ENCODE measurements at regions not wholly inside any gene's neighbourhood (a gene's known extent, or its start where the extent isn't known, plus 50 kb on each side); places are given as distances from the start of the nearest gene placed in this dataset.

DNA sequence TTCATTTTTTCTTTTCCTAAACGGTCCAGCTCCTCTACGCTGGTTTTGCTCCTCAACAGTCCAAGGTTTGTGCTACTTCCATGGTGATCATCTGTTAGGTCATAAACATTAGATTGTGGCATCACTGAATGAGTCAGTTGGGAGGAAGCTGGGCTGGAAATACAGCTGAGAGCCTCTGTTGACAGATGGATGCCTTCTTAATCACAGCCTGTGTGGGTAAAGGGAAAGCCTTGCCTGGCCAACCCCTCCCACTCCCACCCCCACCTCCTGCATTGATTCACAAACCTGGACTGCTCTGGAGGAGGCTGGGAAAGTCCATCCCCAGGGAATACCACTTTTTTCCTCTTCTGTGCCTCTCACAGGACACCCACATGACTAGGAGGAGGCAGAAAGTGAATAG is 180.6 kb upstream of the CCN2 start:
- H3K27ac ChIP-seq: peak overlapping the region; percentile 87 to 93 (median 88)
- ATAC-seq: peak; percentile 79
- no peak overlapping the region for H3K4me3 ChIP-seq
- H3K4me1 ChIP-seq: peaks cover 17 to 44% (median 35%) of the 10 kb centered on the region in 3 donors
- no peaks in the 10 kb centered on the region for H3K9me3 ChIP-seq
- H3K27me3 ChIP-seq: no peaks in the 10 kb centered on the region
- TF ChIP-seq, protein P1, sequence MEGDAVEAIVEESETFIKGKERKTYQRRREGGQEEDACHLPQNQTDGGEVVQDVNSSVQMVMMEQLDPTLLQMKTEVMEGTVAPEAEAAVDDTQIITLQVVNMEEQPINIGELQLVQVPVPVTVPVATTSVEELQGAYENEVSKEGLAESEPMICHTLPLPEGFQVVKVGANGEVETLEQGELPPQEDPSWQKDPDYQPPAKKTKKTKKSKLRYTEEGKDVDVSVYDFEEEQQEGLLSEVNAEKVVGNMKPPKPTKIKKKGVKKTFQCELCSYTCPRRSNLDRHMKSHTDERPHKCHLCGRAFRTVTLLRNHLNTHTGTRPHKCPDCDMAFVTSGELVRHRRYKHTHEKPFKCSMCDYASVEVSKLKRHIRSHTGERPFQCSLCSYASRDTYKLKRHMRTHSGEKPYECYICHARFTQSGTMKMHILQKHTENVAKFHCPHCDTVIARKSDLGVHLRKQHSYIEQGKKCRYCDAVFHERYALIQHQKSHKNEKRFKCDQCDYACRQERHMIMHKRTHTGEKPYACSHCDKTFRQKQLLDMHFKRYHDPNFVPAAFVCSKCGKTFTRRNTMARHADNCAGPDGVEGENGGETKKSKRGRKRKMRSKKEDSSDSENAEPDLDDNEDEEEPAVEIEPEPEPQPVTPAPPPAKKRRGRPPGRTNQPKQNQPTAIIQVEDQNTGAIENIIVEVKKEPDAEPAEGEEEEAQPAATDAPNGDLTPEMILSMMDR (IDR thresholded peaks at IDR 0.05): no peak
- TF ChIP-seq POLR2AphosphoS5 (IDR thresholded peaks at IDR 0.05) (peak; percentile 83), POLR2A (IDR thresholded peaks at IDR 0.05) (no peak), EP300 (IDR thresholded peaks at IDR 0.05) (no peak)
- WGBS, 2 donors (ENCODE audit: low coverage in 1 of 2): 0 to 9% methylated on average over 2 of the region's 2 CpGs
- H3K36me3 ChIP-seq: no peaks in the 10 kb centered on the region

DNA sequence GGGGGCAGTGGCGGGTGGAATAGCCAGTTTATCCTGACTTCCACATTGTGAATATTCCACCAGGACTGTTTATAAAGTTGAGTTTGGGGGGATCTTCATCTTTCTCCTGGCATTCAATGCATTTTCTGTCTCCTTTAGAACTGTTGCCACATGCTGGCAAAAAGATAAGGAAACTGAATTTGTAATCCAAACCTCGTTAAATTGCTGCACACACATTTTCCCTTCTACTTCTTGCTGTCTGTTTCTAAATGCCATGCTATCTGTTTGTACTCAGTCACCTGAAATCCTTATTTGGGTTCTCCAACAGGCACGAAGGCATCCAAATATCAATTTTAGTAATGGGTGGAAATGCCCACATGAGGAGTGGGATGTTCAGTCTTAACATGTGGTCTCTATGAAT is 180.2 kb upstream of the CCN2 start:
- WGBS, 2 donors (ENCODE audit: low coverage in 1 of 2): 32 to 41% methylated on average over 3 of the region's 3 CpGs
- H3K4me3 ChIP-seq: no peak overlapping the region
- H3K36me3 ChIP-seq: no peaks in the 10 kb centered on the region
- no peak for TF ChIP-seq POLR2AphosphoS5 (IDR thresholded peaks at IDR 0.05)
- no peak for TF ChIP-seq POLR2A (IDR thresholded peaks at IDR 0.05)
- TF ChIP-seq, protein P1 (IDR thresholded peaks at IDR 0.05): no peak
- no peak for TF ChIP-seq EP300 (IDR thresholded peaks at IDR 0.05)
- H3K4me1 ChIP-seq: peaks cover 17 to 44% (median 35%) of the 10 kb centered on the region in 3 donors
- H3K27me3 ChIP-seq: no peaks in the 10 kb centered on the region
- no peaks in the 10 kb centered on the region for H3K9me3 ChIP-seq
- ATAC-seq: peak; percentile 7
- H3K27ac ChIP-seq: peak overlapping the region; percentile 87 to 93 (median 88)

DNA sequence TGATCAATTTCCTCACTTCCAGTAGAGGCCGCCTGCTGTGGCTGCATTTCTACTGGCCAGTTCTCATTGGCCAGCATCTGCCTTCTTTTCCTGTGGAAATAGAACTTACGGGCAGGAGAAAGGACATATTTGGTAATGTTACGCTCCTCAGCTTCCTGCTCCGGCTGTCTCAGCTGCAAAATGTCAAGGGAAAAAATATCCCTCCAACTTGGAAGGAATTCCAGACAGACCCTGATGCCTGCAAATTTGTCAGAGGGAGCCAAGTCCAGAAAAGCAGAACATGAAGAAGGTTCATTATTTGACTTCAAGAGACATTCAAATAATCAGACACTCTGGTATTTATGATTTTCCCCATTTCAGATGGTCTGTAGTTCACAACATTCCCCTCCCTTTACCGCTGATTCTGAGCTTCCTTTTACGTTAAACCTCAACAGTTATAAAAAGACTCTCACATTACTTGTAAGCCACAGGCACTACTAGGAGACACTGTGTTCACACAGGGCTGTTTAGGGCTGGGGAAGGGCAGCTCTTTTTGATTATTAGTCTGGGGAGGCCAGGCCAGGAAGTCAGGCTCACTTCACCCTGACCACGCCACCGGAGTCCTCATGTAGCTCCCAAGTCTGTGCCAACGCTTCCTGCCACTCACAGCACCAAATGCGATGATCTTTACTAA is 179.6 kb upstream of the CCN2 start:
- Histone ChIP-seq H3K4me3 (no peak overlapping the region), H3K9me3 (no peaks in the 10 kb centered on the region), H3K27me3 (no peaks in the 10 kb centered on the region), H3K27ac (peak overlapping the region; percentile 87 to 93 (median 88)), H3K36me3 (no peaks in the 10 kb centered on the region), H3K4me1 (peaks cover 17 to 44% (median 35%) of the 10 kb centered on the region in 3 donors)
- TF ChIP-seq POLR2A (IDR thresholded peaks at IDR 0.05): no peak
- no peak for TF ChIP-seq EP300 (IDR thresholded peaks at IDR 0.05)
- TF ChIP-seq POLR2AphosphoS5 (IDR thresholded peaks at IDR 0.05): peak; percentile 68
- TF ChIP-seq, protein P1 (IDR thresholded peaks at IDR 0.05): no peak
- peak; percentile 54 for ATAC-seq
- WGBS, 2 donors (ENCODE audit: low coverage in 1 of 2): 19 to 21% methylated on average over 4 to 8 of the region's 10 CpGs

DNA sequence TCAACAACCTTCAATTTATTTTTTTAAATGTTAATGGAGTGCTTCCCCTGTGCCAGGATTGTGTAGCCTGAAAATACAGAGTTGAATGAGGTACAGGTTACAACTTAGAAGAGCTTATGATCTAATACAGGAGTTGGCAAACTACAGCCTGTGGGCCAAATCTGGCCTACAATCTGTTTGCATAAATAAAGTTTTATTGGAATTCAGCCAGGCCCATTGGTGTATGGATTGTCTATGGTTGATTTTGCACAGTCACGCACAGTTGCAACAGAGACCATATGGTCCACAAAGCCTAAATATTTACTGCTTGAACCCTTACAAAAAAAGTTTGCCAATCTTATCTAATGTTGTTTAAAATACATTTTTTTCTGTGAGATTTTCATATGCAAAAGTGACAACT is 177.3 kb upstream of the CCN2 start:
- no peak for ATAC-seq
- WGBS, 2 donors (ENCODE audit: low coverage in 1 of 2): 100% methylated on average over 1 of the region's 1 CpG
- TF ChIP-seq, protein P1 (IDR thresholded peaks at IDR 0.05): no peak
- TF ChIP-seq POLR2AphosphoS5 (IDR thresholded peaks at IDR 0.05) (no peak), POLR2A (IDR thresholded peaks at IDR 0.05) (no peak), EP300 (IDR thresholded peaks at IDR 0.05) (no peak)
- Histone ChIP-seq H3K27me3 (no peaks in the 10 kb centered on the region), H3K36me3 (no peaks in the 10 kb centered on the region), H3K4me1 (peaks cover 17 to 35% (median 29%) of the 10 kb centered on the region in 3 donors), H3K4me3 (no peak overlapping the region), H3K9me3 (no peaks in the 10 kb centered on the region), H3K27ac (no peak overlapping the region)

DNA sequence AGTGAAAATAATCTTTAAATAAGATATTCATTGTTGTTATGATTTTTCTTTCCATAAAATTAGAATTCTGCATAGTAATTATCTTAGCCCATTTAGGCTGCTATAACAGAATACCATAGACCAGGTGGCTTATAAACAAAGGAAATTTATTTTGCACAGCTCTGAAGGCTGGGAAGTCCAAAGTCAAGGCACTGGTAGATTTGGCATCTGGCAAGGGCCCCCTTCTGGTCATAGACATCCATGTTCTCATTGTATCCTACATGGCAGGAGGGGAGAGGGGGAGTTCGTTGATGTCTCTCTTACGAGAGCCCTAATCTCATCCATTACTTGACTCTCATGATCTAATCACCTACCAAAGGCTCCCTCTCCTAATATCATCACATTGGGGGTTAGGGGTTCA is 175.0 kb upstream of the CCN2 start:
- Histone ChIP-seq H3K4me1 (peaks cover under 1 to 12% (median 7%) of the 10 kb centered on the region in 3 donors), H3K36me3 (no peaks in the 10 kb centered on the region), H3K27me3 (no peaks in the 10 kb centered on the region), H3K4me3 (no peak overlapping the region), H3K27ac (no peak overlapping the region), H3K9me3 (no peaks in the 10 kb centered on the region)
- WGBS, 2 donors (ENCODE audit: low coverage in 1 of 2): 95 to 100% methylated on average over 2 of the region's 2 CpGs
- ATAC-seq: no peak
- TF ChIP-seq POLR2A (IDR thresholded peaks at IDR 0.05): no peak
- TF ChIP-seq, protein P1 (IDR thresholded peaks at IDR 0.05): no peak
- TF ChIP-seq POLR2AphosphoS5 (IDR thresholded peaks at IDR 0.05): no peak
- no peak for TF ChIP-seq EP300 (IDR thresholded peaks at IDR 0.05)

Measured in gastroesophageal sphincter (tissue), 4 donors.